SK-N-SH treated with all-trans-retinoic acid at 6 μM for 48 hours (cell line): ENCODE measurements at regions not wholly inside any gene's neighbourhood (a gene's known extent, or its start where the extent isn't known, plus 50 kb on each side); places are given as distances from the start of the nearest gene placed in this dataset.

Source experiments
- ATAC-seq: fragments of 200-7000 bp; cut with Tn5 transposase; 3 replicates; pipeline ENCODE4 v1.9.1; 2020; ENCODE audit warnings: mild to moderate bottlenecking, moderate library complexity
- ARNTL ChIP-seq: fragments of 450-650 bp; formaldehyde crosslinking; IDR thresholded peaks from 2 replicates; pipeline ENCODE4 v1.5.0; 2020; ENCODE audit warnings: low read depth, mild to moderate bottlenecking, moderate library complexity, borderline replicate concordance
- BACH2 ChIP-seq: fragments of 250-450 bp; sonication (Bioruptor Pico); IDR thresholded peaks from 2 replicates; pipeline ENCODE4 v1.9.0; 2021; ENCODE audit warnings: mild to moderate bottlenecking, borderline replicate concordance
- CSDC2 ChIP-seq: fragments of 250-450 bp; sonication (Bioruptor Pico); IDR thresholded peaks from 2 replicates; pipeline ENCODE4 v1.5.0; 2020; ENCODE audit warnings: mild to moderate bottlenecking, moderate library complexity
- ESRRG ChIP-seq: fragments of 250-450 bp; sonication (Bioruptor Pico); IDR thresholded peaks from 2 replicates; pipeline ENCODE4 v1.6.1; 2021; ENCODE audit warnings: mild to moderate bottlenecking
- GLIS3 ChIP-seq: fragments of 250-450 bp; sonication (Bioruptor Pico); IDR thresholded peaks from 2 replicates; pipeline ENCODE4 v1.5.0; 2020; ENCODE audit warnings: mild to moderate bottlenecking, moderate library complexity
- ISL1 ChIP-seq: fragments of 250-450 bp; sonication (Bioruptor Pico); IDR thresholded peaks from 2 replicates; pipeline ENCODE4 v2.1.2; 2022; ENCODE audit warnings: mild to moderate bottlenecking, moderate library complexity
- OSR1 ChIP-seq: fragments of 250-450 bp; sonication (Bioruptor Pico); IDR thresholded peaks from 2 replicates; pipeline ENCODE4 v1.8.0; 2022; ENCODE audit warnings: moderate library complexity, mild to moderate bottlenecking, inconsistent platforms
- PPARA ChIP-seq: fragments of 250-450 bp; sonication (Bioruptor Pico); IDR thresholded peaks from 2 replicates; pipeline ENCODE4 v1.5.0; 2020; ENCODE audit warnings: mild to moderate bottlenecking, borderline replicate concordance
- RARB ChIP-seq: fragments of 250-450 bp; sonication (Bioruptor Pico); IDR thresholded peaks from 2 replicates; pipeline ENCODE4 v1.8.0; 2021; ENCODE audit warnings: mild to moderate bottlenecking, moderate library complexity
- SNAI2 ChIP-seq: fragments of 250-450 bp; sonication (Bioruptor Pico); IDR thresholded peaks from 2 replicates; pipeline ENCODE4 v1.5.0; 2020; ENCODE audit warnings: mild to moderate bottlenecking, moderate library complexity
- TCF4 ChIP-seq: fragments of 250-450 bp; sonication (Bioruptor Pico); IDR thresholded peaks from 2 replicates; pipeline ENCODE4 v1.8.0; 2021; ENCODE audit warnings: mild to moderate bottlenecking, moderate library complexity, borderline replicate concordance
- TOX ChIP-seq: fragments of 250-450 bp; sonication (Bioruptor Pico); IDR thresholded peaks from 2 replicates; pipeline ENCODE4 v1.8.0; 2021; ENCODE audit warnings: mild to moderate bottlenecking, moderate library complexity, borderline replicate concordance
- ZC3H10 ChIP-seq: fragments of 250-450 bp; sonication (Bioruptor Pico); IDR thresholded peaks from 2 replicates; pipeline ENCODE4 v1.5.1; 2021; ENCODE audit warnings: mild to moderate bottlenecking, moderate library complexity
- ZFP3 ChIP-seq: fragments of 250-450 bp; sonication (Bioruptor Pico); IDR thresholded peaks from 2 replicates; pipeline ENCODE4 v1.5.0; 2020; ENCODE audit warnings: mild to moderate bottlenecking, moderate library complexity
- ZFP30 ChIP-seq: fragments of 450-650 bp; formaldehyde crosslinking; IDR thresholded peaks from 2 replicates; pipeline ENCODE4 v1.5.0; 2022; ENCODE audit warnings: mild to moderate bottlenecking, moderate library complexity
- ZNF70 ChIP-seq: fragments of 450-650 bp; formaldehyde crosslinking; IDR thresholded peaks from 2 replicates; pipeline ENCODE4 v1.5.0; 2020; ENCODE audit warnings: mild to moderate bottlenecking, moderate library complexity
- ZNF8 ChIP-seq: fragments of 450-650 bp; formaldehyde crosslinking; IDR thresholded peaks from 2 replicates; pipeline ENCODE4 v1.5.0; 2020; ENCODE audit warnings: mild to moderate bottlenecking, moderate library complexity
- TF ChIP-seq, protein P1 (sequence below): fragments of 250-450 bp; sonication (Bioruptor Pico); IDR thresholded peaks from 2 replicates; pipeline ENCODE4 v1.8.0; 2020; ENCODE audit warnings: mild to moderate bottlenecking, moderate library complexity, borderline replicate concordance
- TF ChIP-seq, protein P2 (sequence below): fragments of 250-450 bp; sonication (Bioruptor Pico); IDR thresholded peaks from 2 replicates; pipeline ENCODE4 v1.5.1; 2021; ENCODE audit warnings: mild to moderate bottlenecking, moderate library complexity
- TF ChIP-seq, protein P3 (sequence below): fragments of 250-450 bp; sonication (Bioruptor Pico); IDR thresholded peaks from 2 replicates; pipeline ENCODE4 v1.5.1; 2020; ENCODE audit warnings: low read depth, mild to moderate bottlenecking, moderate library complexity

DNA sequence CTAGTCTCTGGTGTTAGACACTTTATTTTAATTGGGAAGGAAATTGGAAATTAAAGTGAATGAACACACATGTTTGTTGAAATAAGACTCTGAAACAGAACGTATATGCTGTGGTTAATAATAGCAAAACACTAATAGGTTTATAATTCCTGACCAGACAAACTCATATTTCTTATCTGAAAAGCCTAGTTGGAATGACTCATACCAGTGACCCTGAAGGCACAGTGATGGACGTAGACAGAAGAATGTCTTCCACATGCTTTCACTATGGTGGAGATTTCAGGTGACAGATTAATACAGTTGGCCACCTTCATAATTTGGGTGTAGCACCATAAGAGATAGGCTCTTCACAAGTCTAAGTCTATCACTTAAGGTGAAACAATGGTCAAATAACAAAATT, 83.0 kb upstream of the COL11A1 start:
- TF ChIP-seq ZC3H10 (CRISPR knock-in tag): peak; percentile 80; the same call in 1 of the 2 replicates
- no peak for TF ChIP-seq ARNTL (CRISPR knock-in tag)
- TF ChIP-seq OSR1 (CRISPR knock-in tag): no peak
- TF ChIP-seq BACH2 (CRISPR knock-in tag): no peak
- TF ChIP-seq ISL1 (CRISPR knock-in tag): peak; percentile 34; the same call in 1 of the 2 replicates
- TF ChIP-seq RARB (CRISPR knock-in tag): no peak
- TF ChIP-seq ZNF8 (CRISPR knock-in tag): no peak
- ATAC-seq: peak; percentile 81

DNA sequence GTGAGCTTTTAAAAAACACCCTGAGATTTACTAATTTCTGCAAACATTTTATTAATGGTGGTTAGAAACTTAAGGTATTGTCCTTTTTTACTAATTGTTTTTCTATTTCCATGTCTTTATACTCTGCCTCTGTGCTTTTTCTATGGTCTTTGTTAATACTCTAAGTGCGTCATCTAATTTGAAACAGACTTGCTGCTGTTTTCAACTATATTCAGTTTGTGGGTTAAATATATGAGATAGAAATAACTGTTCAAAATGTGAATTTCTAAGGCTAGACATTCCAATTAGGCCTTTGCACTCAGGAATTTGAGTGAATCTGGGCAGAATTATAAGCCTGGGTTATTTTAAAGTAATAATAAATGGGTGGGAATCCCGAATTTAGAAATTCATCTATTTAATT, 82.4 kb upstream of the COL11A1 start:
- peak; percentile 56 for ATAC-seq
- TF ChIP-seq BACH2 (CRISPR knock-in tag) (no peak), TOX (CRISPR knock-in tag) (no peak), GLIS3 (CRISPR knock-in tag) (no peak), PPARA (CRISPR knock-in tag) (no peak), CSDC2 (CRISPR knock-in tag) (no peak), OSR1 (CRISPR knock-in tag) (no peak), ESRRG (CRISPR knock-in tag) (no peak), ARNTL (CRISPR knock-in tag) (no peak), ZNF70 (no peak), SNAI2 (CRISPR knock-in tag) (no peak), TCF4 (CRISPR knock-in tag) (no peak), ISL1 (CRISPR knock-in tag) (no peak), ZFP3 (no peak), RARB (CRISPR knock-in tag) (no peak)
- TF ChIP-seq, protein P1, sequence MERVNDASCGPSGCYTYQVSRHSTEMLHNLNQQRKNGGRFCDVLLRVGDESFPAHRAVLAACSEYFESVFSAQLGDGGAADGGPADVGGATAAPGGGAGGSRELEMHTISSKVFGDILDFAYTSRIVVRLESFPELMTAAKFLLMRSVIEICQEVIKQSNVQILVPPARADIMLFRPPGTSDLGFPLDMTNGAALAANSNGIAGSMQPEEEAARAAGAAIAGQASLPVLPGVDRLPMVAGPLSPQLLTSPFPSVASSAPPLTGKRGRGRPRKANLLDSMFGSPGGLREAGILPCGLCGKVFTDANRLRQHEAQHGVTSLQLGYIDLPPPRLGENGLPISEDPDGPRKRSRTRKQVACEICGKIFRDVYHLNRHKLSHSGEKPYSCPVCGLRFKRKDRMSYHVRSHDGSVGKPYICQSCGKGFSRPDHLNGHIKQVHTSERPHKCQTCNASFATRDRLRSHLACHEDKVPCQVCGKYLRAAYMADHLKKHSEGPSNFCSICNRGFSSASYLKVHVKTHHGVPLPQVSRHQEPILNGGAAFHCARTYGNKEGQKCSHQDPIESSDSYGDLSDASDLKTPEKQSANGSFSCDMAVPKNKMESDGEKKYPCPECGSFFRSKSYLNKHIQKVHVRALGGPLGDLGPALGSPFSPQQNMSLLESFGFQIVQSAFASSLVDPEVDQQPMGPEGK (CRISPR knock-in tag): no peak
- TF ChIP-seq, protein P2, sequence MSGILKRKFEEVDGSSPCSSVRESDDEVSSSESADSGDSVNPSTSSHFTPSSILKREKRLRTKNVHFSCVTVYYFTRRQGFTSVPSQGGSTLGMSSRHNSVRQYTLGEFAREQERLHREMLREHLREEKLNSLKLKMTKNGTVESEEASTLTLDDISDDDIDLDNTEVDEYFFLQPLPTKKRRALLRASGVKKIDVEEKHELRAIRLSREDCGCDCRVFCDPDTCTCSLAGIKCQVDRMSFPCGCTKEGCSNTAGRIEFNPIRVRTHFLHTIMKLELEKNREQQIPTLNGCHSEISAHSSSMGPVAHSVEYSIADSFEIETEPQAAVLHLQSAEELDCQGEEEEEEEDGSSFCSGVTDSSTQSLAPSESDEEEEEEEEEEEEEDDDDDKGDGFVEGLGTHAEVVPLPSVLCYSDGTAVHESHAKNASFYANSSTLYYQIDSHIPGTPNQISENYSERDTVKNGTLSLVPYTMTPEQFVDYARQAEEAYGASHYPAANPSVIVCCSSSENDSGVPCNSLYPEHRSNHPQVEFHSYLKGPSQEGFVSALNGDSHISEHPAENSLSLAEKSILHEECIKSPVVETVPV (CRISPR knock-in tag): no peak

DNA sequence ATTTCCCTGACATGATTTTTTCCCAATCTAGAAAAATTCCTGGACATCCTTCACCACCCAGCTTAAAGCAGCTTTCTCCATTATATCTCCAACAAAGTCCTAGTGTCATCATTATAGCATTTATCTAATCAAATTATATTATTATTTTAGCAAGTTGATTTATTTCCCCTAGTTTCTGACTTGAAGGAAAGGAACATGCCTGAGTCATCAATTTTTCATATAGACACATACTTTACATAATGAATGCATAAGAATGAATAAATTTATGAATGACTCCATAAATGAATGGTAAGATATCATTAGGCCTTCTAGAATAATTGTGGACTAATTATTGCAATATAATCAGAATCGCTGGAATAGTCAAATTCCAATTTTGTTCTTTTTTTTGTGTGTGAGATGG, 79.4 kb upstream of the COL11A1 start:
- ATAC-seq: no peak
- TF ChIP-seq TCF4 (CRISPR knock-in tag) (no peak), TOX (CRISPR knock-in tag) (no peak), SNAI2 (CRISPR knock-in tag) (no peak), ISL1 (CRISPR knock-in tag) (0 out of 2 replicates have a peak, but pooled peaks have one; percentile 14)

DNA sequence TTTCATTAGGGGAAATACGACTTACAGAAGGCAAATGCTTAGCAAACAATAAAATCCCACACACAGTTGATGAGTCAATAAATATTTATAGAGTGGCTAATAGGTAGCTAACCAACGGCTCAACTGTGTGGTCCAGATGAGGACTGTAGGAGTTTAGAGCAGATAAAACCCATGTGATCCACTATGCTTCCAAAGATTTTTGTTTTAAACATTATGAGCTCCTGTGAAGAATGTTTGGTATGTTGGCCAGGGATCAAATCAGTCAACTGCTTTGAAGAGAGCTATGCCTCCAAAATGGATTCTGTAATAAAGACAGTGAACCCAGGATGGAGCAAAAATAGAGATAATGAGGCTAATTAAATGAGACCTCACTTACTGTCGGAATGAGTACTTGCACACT, 72.3 kb upstream of the COL11A1 start:
- TF ChIP-seq CSDC2 (CRISPR knock-in tag) (0 out of 2 replicates have a peak, but pooled peaks have one; percentile 31), ISL1 (CRISPR knock-in tag) (peak; percentile 95), ZFP3 (peak; percentile 65; the same call in 1 of the 2 replicates), SNAI2 (CRISPR knock-in tag) (0 out of 2 replicates have a peak, but pooled peaks have one; percentile 34), ZFP30 (CRISPR knock-in tag) (no peak), GLIS3 (CRISPR knock-in tag) (peak; percentile 69; the same call in 1 of the 2 replicates), ARNTL (CRISPR knock-in tag) (no peak)
- TF ChIP-seq, protein P3, sequence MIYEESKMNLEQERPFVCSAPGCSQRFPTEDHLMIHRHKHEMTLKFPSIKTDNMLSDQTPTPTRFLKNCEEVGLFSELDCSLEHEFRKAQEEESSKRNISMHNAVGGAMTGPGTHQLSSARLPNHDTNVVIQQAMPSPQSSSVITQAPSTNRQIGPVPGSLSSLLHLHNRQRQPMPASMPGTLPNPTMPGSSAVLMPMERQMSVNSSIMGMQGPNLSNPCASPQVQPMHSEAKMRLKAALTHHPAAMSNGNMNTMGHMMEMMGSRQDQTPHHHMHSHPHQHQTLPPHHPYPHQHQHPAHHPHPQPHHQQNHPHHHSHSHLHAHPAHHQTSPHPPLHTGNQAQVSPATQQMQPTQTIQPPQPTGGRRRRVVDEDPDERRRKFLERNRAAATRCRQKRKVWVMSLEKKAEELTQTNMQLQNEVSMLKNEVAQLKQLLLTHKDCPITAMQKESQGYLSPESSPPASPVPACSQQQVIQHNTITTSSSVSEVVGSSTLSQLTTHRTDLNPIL (CRISPR knock-in tag): peak; percentile 70
- peak; percentile 89 for ATAC-seq

DNA sequence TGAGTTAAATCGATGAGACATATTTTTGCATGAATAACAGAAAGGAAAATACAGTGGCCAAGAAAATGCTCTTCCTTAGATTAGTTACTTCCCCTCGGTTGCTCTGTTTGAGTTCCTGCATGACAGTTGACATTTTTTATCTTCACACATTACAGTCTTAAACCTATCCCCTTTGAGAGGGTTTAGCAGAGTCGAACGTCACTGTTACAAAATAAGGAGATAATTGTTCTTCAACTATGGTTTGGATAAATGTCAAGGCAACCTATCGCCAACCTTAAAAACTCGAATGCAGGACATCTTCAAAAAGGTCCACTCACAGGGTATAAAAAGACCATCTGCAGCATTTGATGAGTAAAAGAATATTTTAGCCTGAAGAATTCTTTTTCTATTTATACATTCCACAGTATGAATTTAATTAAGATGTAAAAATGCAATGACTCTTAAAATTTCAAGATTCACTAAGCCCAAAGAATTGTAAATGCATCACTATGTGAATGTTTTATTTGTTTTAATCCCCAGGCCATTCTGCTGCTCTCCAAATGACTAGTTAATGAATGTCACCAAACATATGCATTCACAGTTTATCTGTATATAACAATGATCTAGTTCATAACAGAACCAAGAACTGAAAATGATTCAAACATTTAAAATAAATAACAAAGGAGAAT, 68.9 kb upstream of the COL11A1 start:
- no peak for TF ChIP-seq BACH2 (CRISPR knock-in tag)
- no peak for TF ChIP-seq OSR1 (CRISPR knock-in tag)
- TF ChIP-seq ZFP3: no peak
- no peak for TF ChIP-seq RARB (CRISPR knock-in tag)
- no peak for TF ChIP-seq ARNTL (CRISPR knock-in tag)
- no peak for TF ChIP-seq ZNF8 (CRISPR knock-in tag)
- TF ChIP-seq SNAI2 (CRISPR knock-in tag): no peak
- TF ChIP-seq TCF4 (CRISPR knock-in tag): no peak
- no peak for TF ChIP-seq ESRRG (CRISPR knock-in tag)
- TF ChIP-seq ZNF70: no peak
- no peak for TF ChIP-seq ISL1 (CRISPR knock-in tag)
- TF ChIP-seq ZFP30 (CRISPR knock-in tag): no peak
- no peak for ATAC-seq
